GM12878 (cell line): ENCODE measurements at regions not wholly inside any gene's neighbourhood (a gene's known extent, or its start where the extent isn't known, plus 50 kb on each side); places are given as distances from the start of the nearest gene placed in this dataset.

Experiments
- ATAC-seq: fragments of 200-7000 bp; cut with Tn5 transposase; 3 replicates; pipeline ENCODE4 v1.9.1; 2020; ENCODE audit warnings: mild to moderate bottlenecking, moderate library complexity
- BruUV-seq: library from RNA; stranded (reverse); fragments of 400-500 nt; replicated peaks from 2 replicates; lab custom pipeline; 2021; lab: Mats Ljungman, UMichigan
- CTCF ChIA-PET: fragments of 300-600 bp; sonication (Branson Sonifier 250); formaldehyde crosslinking; extraction: SDS; loops from one replicate; lab custom pipeline; 2021; ENCODE audit warnings: inconsistent platforms; lab: Yijun Ruan, JAX
- POLR2A ChIA-PET: fragments of 350-600 bp; formaldehyde crosslinking; extraction: SDS; loops from one replicate; lab custom pipeline; 2021; ENCODE audit warnings: inconsistent platforms; lab: Charles Lee
- RAD21 ChIA-PET: fragments of 300-600 bp; sonication (Branson Sonifier 250); formaldehyde crosslinking; loops from one replicate; lab custom pipeline; 2023; ENCODE audit warnings: antibody characterized with exemption; ENCODE audit not compliant: unreplicated experiment; lab: Charles Lee
- SMC1A ChIA-PET: fragments of 300-600 bp; sonication (Branson Sonifier 250); formaldehyde crosslinking; loops from one replicate; lab custom pipeline; 2023; ENCODE audit not compliant: unreplicated experiment, uncharacterized antibody; lab: Charles Lee
- DNase-seq: peaks from one replicate; pipeline ENCODE4 v3.0.0-alpha.2; 2011; ENCODE audit warnings: low read depth, low spot score
- FAIRE-seq: peaks from 3 replicates; lab custom pipeline; 2011; peaks lifted over from hg19 to GRCh38; lab: Jason Lieb, UNC
- H2AFZ ChIP-seq: 2 replicates; pipeline ENCODE4 v1.6.0; 2011; ENCODE audit warnings: low read depth, low read length, control low read depth; ENCODE audit not compliant: control insufficient read depth
- H3K27ac ChIP-seq: 2 replicates; pipeline ENCODE4 v1.5.1; 2011; ENCODE audit warnings: control low read depth; ENCODE audit not compliant: control insufficient read depth, insufficient read depth
- H3K27me3 ChIP-seq, 2 experiments: replicated peaks in 1 of 2; 2 replicates each; pipeline versions ENCODE4 v1.6.0 to v1.6.1; 2011; ENCODE audit warnings: low read length in 1 of 2; ENCODE audit not compliant: control insufficient read depth in 2 of 2, insufficient read depth in 2 of 2
- H3K36me3 ChIP-seq, 2 experiments: 2 replicates each; pipeline ENCODE4 v1.5.1; 2011; ENCODE audit warnings: low read length in 1 of 2; ENCODE audit not compliant: control insufficient read depth in 2 of 2, insufficient read depth in 2 of 2
- H3K4me1 ChIP-seq: 2 replicates; pipeline ENCODE4 v1.6.1; 2011; ENCODE audit warnings: mild to moderate bottlenecking, low read length, moderate library complexity, mixed read lengths; ENCODE audit not compliant: control insufficient read depth, insufficient read depth
- H3K4me2 ChIP-seq: 2 replicates; pipeline ENCODE4 v1.6.0; 2011; ENCODE audit warnings: control low read depth; ENCODE audit not compliant: control insufficient read depth, insufficient read depth
- H3K4me3 ChIP-seq: fragments of 200-600 bp; sonication (generic); 2 replicates; pipeline ENCODE4 v1.5.1; 2016
- H3K79me2 ChIP-seq: 2 replicates; pipeline ENCODE4 v1.6.0; 2011; ENCODE audit warnings: low read length; ENCODE audit not compliant: control insufficient read depth, insufficient read depth
- H3K9ac ChIP-seq: 2 replicates; pipeline ENCODE4 v1.8.0; 2011; ENCODE audit warnings: low read length, control low read depth, mixed read lengths; ENCODE audit not compliant: control insufficient read depth, insufficient read depth
- H3K9me3 ChIP-seq: replicated peaks from 3 replicates; pipeline ENCODE4 v1.5.1; 2011; ENCODE audit warnings: mild to moderate bottlenecking, low read length; ENCODE audit not compliant: control insufficient read depth, insufficient read depth
- H4K20me1 ChIP-seq: 2 replicates; pipeline ENCODE4 v1.6.0; 2011; ENCODE audit not compliant: control insufficient read depth, insufficient read depth
- CBFB ChIP-seq: IDR thresholded peaks from 2 replicates; pipeline ENCODE4 v1.6.1; 2016; ENCODE audit warnings: antibody characterized with exemption, low read depth
- CHD1 ChIP-seq: IDR thresholded peaks from 2 replicates; pipeline ENCODE4 v1.6.1; 2012; ENCODE audit warnings: low read depth, low read length, improper control_type of control experiment
- ETV6 ChIP-seq, 2 experiments: fragments of 450-650 bp in 1 of 2; IDR thresholded peaks in 1 of 2; conservative IDR thresholded peaks in 1 of 2; 2 replicates each; pipeline ENCODE4 v1.6.1; 2014; ENCODE audit warnings: antibody characterized with exemption in 1 of 2, borderline replicate concordance in 1 of 2, low read depth in 1 of 2, mild to moderate bottlenecking in 1 of 2, moderate library complexity in 1 of 2
- EZH2 ChIP-seq: IDR thresholded peaks from 2 replicates; pipeline ENCODE4 v1.6.1; 2012; ENCODE audit warnings: low read depth, mild to moderate bottlenecking, control low read depth, inconsistent platforms, low read length, borderline replicate concordance; ENCODE audit not compliant: control insufficient read depth
- FOXM1 ChIP-seq: IDR thresholded peaks from 2 replicates; pipeline ENCODE4 v1.6.1; 2012; ENCODE audit warnings: low read depth, mild to moderate bottlenecking, inconsistent platforms, low read length, moderate library complexity
- HDAC2 ChIP-seq: fragments of 200-600 bp; sonication (generic); IDR thresholded peaks from 2 replicates; pipeline ENCODE4 v1.6.1; 2017
- KDM1A ChIP-seq: fragments of 200-600 bp; sonication (generic); IDR thresholded peaks from 2 replicates; pipeline ENCODE4 v1.6.1; 2016; ENCODE audit warnings: borderline replicate concordance
- MTA2 ChIP-seq: fragments of 450-650 bp; IDR thresholded peaks from 2 replicates; pipeline ENCODE4 v1.6.1; 2016; ENCODE audit warnings: low read depth, mild to moderate bottlenecking, moderate library complexity
- PAX8 ChIP-seq: fragments of 450-650 bp; IDR thresholded peaks from 2 replicates; pipeline ENCODE4 v1.6.1; 2017; ENCODE audit warnings: mild to moderate bottlenecking, moderate library complexity
- WGBS: methylation state at CpG from one replicate; pipeline ENCODE4 v1.1.6; 2016; ENCODE audit warnings: low lambda C conversion rate; ENCODE audit not compliant: insufficient replicate concordance, insufficient coverage; ENCODE audit errors: missing lambda C conversion rate; 5-methylcytosine and 5-hydroxymethylcytosine counted together
- in situ Hi-C: fragments of 300-500 bp; cut with MboI; formaldehyde crosslinking; loops from 9 replicates; pipeline ENCODE4 v1.14.3; 2018; ENCODE audit warnings: mixed read lengths
- intact Hi-C: fragments of 100-400 bp; cut with micrococcal nuclease; formaldehyde crosslinking; loops from one replicate; pipeline ENCODE4 v1.14.2; 2022; ENCODE audit not compliant: unreplicated experiment
- TF ChIP-seq, protein P1 (sequence below): fragments of 450-650 bp; formaldehyde crosslinking; IDR thresholded peaks from 2 replicates; pipeline ENCODE4 v1.5.0; 2022; ENCODE audit warnings: mild to moderate bottlenecking, missing genetic modification characterization
- TF ChIP-seq, protein P2 (sequence below): fragments of 450-650 bp; IDR thresholded peaks from 2 replicates; pipeline ENCODE4 v1.6.1; 2016; ENCODE audit warnings: mild to moderate bottlenecking

DNA sequence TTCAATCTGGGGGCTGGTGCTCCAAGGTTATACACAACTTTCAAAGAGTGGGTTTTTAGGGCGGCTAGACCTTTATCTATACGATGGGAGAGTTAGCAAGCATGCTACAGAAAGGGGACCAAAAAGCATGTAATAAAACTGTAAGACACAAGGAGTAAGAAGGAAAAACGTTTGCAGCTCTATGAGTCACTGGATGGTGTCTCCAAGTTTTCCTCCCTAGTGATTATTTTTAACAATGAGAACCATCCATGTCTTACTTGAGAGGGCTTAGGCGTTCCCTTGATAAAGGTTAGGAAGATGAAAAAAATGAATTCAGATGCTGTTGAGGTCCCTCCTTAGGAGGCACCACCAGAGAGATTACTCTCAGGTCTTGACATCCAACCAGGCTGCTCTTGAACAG, 75.9 kb downstream of the HRH4 start:
- Histone ChIP-seq H4K20me1 (no peaks in the 10 kb centered on the region), H3K27me3 (peaks cover 0 to 2% of the 10 kb centered on the region in 2 experiments; a peak in 3 of 4 replicates), H3K4me2 (no peak overlapping the region), H3K36me3 (no peaks in the 10 kb centered on the region), H3K4me3 (no peak overlapping the region), H3K79me2 (no peaks in the 10 kb centered on the region), H2AFZ (no peak overlapping the region), H3K9me3 (no peaks in the 10 kb centered on the region), H3K4me1 (no peaks in the 10 kb centered on the region), H3K27ac (no peak overlapping the region), H3K9ac (no peak overlapping the region)
- intact Hi-C loops (no loop called here), in situ Hi-C loops (no loop called here)
- 2% methylated on average over 4 of the region's 4 CpGs for WGBS
- no TSS peak for BruUV-seq
- SMC1A ChIA-PET = no interaction called here
- FAIRE-seq = no peak
- RAD21 ChIA-PET = no interaction called here
- DNase-seq = no peak
- TF ChIP-seq ETV6 (conservative IDR thresholded peaks at IDR 0.05 in 1 of 2, IDR thresholded peaks at IDR 0.05 in 1 of 2; ENCODE audit: borderline replicate concordance in 1 of 2, low read depth in 1 of 2) = no peak
- no peak for TF ChIP-seq EZH2
- no peak for TF ChIP-seq FOXM1
- TF ChIP-seq CBFB = no peak
- TF ChIP-seq HDAC2 = no peak
- TF ChIP-seq MTA2 = no peak
- TF ChIP-seq, protein P1, sequence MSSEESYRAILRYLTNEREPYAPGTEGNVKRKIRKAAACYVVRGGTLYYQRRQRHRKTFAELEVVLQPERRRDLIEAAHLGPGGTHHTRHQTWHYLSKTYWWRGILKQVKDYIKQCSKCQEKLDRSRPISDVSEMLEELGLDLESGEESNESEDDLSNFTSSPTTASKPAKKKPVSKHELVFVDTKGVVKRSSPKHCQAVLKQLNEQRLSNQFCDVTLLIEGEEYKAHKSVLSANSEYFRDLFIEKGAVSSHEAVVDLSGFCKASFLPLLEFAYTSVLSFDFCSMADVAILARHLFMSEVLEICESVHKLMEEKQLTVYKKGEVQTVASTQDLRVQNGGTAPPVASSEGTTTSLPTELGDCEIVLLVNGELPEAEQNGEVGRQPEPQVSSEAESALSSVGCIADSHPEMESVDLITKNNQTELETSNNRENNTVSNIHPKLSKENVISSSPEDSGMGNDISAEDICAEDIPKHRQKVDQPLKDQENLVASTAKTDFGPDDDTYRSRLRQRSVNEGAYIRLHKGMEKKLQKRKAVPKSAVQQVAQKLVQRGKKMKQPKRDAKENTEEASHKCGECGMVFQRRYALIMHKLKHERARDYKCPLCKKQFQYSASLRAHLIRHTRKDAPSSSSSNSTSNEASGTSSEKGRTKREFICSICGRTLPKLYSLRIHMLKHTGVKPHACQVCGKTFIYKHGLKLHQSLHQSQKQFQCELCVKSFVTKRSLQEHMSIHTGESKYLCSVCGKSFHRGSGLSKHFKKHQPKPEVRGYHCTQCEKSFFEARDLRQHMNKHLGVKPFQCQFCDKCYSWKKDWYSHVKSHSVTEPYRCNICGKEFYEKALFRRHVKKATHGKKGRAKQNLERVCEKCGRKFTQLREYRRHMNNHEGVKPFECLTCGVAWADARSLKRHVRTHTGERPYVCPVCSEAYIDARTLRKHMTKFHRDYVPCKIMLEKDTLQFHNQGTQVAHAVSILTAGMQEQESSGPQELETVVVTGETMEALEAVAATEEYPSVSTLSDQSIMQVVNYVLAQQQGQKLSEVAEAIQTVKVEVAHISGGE (CRISPR knock-in tag) = no peak
- TF ChIP-seq, protein P2, sequence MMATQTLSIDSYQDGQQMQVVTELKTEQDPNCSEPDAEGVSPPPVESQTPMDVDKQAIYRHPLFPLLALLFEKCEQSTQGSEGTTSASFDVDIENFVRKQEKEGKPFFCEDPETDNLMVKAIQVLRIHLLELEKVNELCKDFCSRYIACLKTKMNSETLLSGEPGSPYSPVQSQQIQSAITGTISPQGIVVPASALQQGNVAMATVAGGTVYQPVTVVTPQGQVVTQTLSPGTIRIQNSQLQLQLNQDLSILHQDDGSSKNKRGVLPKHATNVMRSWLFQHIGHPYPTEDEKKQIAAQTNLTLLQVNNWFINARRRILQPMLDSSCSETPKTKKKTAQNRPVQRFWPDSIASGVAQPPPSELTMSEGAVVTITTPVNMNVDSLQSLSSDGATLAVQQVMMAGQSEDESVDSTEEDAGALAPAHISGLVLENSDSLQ = no peak
- TF ChIP-seq PAX8 = no peak
- no peak for TF ChIP-seq CHD1
- no peak for TF ChIP-seq KDM1A
- CTCF ChIA-PET = interaction anchor here (1.0 kb wide), 1 partner anchor 22 kb away, joined by 3 read pairs; no protein-coding TSS in a partner anchor
- no peak for ATAC-seq
- POLR2A ChIA-PET = no interaction called here
